Left renal pelvis (tissue), 4 donors: ENCODE measurements at regions not wholly inside any gene's neighbourhood (a gene's known extent, or its start where the extent isn't known, plus 50 kb on each side); places are given as distances from the start of the nearest gene placed in this dataset.

ENCODE experiments used
- DNase-seq, 4 donors: peaks; one replicate each; pipeline ENCODE4 v3.0.0-alpha.2; 2013; ENCODE audit warnings: low read depth in 4 of 4, low spot score in 3 of 4

DNA sequence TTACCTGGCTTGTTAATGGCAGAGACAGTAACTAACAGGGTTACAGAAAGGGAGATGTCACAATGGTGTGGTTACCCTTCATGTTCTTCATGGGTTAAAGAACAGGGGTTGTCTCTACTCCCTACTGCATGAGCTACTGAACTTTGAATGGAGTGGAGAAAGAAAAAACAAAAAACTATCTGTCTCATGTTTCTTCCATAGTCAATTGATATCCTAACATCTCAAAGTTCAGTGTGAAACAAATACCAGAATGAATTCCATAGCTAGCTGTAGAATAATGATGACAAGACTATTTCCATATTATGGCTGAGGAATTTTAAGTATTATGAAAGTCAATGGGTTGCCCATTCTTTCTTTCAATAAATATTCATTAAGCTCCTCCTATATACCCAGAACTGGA lies 161.3 kb upstream of the LPP start:
- no peak for DNase-seq

DNA sequence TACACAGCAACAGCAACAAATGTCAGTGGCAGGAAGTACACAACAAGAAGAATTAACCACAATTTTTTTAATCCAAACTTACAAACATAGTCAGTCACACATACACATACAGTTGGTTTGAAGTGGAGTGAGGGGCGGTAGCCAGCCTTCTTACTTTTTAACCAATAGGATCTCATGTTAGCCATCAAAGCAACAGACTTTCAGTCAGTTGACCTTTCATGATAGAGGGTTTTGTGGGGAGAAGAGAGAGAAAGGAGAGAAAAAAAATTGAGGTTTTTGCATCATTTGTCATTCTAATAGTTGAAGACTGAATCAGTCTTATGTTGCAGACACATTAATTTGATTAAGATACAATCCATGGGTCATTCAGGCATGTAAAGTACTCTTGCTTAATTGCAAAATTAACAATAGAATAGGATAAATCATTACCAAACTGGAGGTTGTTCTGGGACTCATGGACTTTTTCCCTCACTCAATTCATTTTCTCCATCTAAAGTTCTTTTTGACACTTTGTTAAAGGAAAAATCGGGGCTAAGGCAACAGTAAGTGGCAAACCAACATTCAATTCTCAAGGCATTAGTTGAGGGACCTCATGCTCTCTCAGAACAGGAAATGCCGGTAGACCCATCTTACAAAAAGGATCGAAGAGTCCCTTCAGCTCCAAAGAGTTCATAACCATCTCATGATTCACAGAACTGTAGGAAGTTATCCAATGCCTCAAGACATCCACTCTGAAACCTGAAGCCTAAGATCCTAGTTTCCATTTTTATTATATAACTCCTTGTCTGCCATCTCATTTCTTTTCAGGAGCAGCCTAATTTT lies 159.5 kb upstream of the LPP start:
- DNase-seq = no peak

DNA sequence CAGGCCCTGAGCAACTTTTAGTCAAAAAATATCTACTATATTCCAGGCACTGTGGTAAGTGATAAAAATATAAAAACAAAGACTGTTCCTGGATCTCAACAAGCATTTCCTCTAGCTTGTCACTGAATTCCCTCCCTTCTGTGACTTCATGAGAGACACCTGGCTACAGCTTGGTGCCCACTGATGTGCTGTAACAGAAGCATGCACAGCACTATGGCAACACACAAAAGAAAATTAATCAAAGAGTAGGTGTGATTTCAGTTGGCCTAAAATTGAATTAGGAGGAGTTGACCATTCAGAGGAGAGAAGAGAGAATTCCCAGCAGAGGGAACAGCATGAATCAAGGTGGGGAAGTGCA lies 158.9 kb upstream of the LPP start:
- no peak for DNase-seq

DNA sequence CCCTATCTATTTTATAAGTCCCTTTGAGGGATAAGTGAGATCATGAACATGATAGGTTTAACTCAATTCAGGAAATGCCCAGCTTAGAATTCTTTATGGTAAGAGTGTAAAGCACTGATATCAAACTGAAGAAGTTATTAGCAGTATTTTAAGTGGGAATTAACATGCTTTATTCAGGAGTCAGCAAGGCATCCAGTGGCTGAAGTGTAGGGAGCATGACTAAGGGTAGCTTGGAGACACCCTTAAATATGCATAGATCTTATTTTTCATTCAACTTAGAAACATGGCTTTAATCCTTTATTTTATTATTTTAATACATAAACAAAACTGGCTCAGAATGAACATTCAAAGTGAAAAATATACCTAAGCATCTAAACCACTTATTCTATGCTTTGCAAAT lies 158.3 kb upstream of the LPP start:
- no peak for DNase-seq

DNA sequence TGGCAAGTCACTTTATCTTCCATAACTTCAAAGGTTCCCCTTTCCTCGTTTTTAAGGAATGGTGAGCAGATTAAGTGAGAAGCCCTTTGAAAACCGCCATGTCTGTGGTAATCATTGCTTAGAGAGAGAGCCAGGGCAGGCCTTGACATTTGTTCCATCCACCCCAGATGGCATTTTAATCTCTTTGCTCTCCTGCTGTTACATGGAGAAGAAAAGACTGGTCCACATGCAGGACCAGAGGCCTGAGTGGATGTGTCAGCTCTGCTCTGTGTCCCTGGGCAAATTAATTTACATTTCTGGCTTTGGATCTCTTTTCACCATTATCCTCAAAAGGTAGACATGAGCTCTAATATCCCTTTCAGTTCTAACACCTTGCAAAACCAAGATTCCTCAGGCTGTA lies 157.3 kb upstream of the LPP start:
- no peak for DNase-seq

DNA sequence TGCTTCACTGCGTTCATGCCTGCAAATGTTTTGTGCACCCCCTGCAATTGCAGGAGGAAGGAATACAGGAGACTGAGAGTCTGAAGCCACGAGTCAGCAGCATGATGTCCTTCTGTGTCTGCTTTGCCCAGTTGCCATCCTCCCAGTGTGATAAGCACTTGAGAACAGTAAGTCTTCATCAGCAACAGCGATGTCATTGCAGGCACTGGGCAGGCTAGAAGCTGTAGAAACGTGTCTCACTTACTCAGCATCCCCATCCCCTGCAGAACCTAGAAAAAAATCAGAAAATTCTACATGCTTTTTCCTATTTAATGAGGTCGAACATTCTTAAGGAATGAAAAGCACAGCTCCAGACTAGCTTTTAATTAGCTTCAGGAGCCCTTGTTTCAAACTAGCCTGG lies 156.5 kb upstream of the LPP start:
- DNase-seq = no peak

DNA sequence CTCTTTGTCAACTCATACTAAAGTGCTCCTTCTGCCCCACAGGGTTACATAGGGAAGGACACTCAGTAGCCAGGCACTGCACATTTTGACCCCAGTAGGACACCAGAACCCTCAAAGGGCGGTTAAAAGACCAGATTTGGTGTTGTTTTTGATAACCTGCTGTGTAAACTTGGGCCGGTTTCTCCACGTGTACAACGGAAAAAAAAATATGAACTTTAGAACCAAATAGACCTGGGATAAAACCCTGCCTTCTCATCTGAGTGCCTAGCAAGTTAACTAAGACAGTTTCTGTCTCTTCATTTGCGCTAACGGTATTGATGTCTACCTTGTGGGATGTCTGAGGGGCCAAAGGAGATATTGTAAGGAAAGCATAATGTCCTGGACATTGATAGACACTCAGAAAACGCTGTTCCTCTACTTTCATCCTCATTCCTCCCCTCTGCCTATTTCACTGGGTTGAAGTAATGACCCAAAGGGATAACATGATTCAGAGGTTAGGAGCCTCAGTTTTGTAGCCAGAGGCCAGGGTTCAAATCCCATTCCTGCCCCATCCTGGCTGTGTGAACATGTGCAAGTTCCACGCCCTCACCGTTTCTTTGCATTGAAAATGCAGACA lies 155.9 kb upstream of the LPP start:
- no peak for DNase-seq

DNA sequence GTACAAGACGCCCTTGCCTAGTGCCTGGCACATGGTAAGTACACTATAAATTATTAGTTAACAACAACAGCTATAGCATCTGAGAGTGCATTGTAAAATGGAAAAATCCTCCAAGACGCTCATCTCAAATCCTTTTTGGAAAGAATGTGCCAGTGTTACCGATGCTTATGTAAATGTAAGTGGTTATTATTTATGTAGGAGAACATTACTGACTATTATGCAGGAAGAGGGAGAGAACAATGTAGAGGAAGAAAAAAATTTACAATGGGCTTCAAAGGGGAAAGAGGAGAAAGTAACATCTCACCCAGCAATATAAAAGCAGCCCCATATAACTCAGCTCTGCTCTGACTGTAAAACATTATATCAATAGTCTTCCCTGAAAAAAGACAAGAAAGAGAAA lies 155.3 kb upstream of the LPP start:
- no peak for DNase-seq

DNA sequence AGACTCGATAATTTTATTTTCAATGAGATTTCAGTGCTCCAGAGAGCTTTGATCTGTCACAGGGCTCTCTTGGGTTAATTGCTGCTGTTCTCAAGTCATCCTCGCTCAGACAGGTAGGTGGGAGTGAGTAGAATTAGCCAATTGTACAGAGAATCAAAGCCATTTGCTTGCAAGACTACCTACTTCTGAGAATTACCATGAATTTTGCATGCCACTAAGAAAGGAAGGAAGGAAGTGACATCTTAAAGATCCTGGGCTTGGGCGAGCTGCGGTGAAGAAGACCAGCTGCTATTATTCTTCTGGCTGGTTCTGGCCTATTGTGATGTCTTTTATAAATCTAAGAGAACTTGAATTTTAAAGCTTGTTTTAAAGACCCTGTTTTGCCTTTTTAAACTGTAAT lies 154.1 kb upstream of the LPP start:
- DNase-seq = no peak

DNA sequence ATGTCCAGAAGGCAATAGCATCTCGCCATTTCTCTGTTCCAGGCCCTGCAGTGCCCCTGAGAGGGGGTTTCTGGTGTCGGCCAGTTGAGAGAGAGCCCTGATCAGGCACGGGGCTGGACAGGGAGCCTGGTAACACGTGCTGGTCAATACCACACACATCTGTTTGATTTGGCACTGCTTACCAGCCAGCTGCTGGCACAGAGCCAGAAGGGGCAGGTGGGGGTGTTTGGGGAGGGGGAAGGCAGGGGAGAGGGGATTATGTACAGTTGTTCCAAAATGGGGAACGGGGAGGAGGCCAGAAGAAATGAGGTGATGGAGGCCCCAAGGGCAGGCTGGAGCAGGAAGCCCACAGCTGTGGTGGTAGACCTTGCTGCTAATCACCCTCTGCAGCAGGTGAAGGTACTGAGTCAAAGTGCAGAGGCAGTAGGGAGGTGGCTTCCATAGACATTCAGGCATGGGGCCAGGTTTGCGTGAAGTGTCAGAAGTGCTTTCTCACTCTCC lies 153.5 kb upstream of the LPP start:
- DNase-seq = no peak

DNA sequence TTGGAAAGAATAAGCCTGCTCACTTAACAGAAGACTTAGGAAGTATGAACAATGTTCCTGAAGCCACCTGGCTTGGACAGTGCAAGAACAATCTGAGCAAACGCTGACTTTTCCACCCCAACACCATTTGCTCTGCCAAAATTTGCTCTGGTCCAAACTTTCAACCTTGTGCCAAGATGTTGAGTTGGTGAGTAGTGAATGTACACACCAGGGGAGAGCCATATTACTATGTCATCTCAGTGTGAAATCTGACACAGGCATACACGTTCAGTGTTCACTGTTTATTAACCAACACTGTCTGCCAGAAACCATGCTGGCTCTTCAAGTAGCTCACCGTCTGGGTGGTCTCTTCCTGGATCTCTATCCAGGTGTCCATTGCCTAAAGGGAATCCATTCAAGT lies 152.9 kb upstream of the LPP start:
- DNase-seq = no peak

DNA sequence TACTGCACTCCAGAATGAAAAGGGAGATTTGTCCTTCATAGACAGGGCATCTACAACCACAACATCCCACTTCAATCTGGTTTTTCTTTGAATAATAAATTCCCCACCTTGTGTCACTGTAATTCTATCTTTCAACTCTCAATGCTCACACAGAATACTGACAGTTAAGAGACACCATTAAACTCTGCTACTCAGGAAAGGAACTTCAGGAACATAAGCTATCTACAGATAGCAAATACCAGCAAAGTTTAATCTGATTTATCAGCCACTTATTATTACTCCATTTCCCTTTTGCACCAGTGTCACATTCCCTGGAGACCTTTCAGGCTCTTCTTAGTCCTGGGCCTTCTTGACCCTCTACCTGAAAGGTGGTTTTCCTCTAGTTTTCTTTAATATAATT lies 152.0 kb upstream of the LPP start:
- no peak for DNase-seq

DNA sequence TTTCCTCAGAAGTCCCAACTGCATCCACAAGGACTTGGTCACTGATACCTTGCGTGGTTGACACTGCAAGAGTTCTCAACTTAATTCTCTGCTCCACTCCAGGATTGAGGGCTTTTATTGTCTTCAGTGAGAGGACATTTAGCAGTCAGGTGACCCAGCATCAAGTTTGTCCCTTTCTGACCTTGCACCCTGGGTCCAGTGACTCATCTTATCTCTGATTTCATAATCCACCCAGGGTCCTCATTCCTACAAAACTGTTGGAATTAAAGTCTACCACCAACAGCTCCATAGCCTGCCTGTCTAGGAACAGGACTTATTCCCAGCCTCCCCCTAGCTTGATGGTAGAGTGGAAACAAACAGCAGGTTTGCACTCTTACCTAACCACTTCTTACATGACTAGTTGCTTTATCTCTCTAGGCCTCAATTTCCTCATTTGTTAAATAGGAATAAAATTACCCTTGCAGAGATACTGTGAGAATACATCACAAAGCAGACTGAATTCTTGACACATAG lies 151.3 kb upstream of the LPP start:
- no peak for DNase-seq

DNA sequence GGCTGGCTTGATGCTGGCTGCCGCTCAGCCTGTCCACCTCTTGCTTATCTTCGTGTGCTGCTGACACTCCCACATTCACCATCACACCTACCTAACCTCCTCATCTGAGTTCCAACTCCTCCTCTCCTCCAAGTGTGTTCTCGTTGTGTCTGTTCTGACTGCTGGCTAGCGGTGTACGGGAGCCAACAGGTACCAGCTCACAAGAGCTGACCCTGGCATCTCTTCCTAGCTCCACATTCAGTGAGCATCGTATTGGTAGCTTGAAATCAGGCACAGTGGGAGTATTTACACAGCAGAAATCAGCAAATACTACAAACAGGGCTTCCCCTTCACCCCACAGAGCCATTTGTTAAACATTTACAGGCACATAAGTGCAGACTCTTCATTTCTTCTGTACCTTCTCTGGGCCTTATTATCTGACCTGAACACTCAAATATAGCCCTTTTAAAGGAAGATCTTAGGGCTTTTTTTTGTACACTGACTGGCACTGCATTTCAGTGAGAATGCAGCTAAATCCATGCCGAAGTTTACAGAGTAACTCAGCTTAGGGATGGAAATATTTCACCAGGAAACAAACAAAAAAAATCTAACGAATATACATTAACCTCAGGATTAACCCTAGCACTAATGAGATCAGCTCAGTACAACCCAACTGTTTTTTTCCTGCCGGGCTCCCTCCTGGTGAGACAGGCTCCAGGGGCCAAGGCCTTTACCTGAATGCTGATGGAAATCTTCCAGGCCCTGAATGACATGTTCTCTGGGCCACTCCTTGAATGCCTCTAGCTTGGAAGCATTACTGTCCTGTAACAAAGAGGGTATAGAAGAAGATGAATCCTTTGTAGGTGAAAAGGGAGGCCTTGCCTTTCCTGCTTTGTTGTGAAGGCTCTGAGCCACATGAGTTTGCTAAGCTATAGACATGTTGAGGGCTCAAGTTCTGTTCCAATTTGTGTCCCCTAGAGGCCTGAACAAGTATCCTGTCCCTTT lies 150.5 kb upstream of the LPP start:
- no peak for DNase-seq

DNA sequence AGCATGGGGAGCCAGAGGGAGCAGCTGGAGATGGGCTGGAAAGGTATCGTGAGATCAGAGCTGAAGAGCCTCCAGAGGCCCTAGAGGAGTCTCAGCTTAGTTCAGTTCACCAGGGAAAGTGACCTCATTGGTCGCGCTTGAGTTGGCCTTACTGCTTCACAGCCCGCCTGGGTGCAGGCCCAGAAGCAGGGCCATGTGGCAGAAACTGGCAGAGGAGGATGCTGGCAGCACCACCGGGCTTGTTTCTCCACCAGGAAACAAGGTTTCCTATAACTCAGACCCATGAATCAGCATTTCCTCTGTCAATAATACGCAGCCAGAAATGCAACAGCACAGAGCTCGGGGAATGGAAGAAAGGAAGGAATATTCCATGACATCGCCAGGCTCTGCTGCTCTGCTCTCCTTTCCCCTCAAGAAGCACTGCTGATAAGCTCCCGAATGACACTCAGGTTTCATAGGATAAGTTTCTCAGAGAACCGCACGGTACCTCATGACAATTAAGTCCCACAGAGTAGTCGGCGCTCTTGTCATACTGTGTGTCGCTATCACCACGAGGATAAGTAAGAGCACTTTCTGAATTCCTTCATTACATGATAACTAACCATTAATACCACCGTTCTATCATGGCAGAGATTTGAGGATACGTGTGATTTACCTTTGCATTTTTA lies 147.1 kb upstream of the LPP start:
- DNase-seq = no peak

DNA sequence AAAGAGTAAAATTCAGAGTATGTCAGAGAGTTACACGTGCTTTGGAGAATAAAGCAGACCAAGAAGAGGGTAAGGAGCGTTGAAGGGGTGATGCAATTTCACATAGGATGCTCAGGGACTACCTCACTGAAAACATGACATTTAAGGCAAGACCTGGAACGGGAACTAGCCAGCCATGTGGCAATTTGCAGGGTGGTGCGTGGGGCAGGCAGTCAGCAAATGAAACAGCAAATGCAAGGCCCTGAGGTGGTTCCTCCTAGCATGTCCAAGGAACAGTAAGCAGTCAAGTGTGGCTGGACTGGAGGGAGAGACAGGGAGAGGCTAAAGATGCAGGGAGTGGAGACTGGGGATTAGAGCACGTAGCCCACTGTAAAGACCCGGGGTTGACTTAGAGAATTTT lies 146.1 kb upstream of the LPP start:
- DNase-seq = no peak

DNA sequence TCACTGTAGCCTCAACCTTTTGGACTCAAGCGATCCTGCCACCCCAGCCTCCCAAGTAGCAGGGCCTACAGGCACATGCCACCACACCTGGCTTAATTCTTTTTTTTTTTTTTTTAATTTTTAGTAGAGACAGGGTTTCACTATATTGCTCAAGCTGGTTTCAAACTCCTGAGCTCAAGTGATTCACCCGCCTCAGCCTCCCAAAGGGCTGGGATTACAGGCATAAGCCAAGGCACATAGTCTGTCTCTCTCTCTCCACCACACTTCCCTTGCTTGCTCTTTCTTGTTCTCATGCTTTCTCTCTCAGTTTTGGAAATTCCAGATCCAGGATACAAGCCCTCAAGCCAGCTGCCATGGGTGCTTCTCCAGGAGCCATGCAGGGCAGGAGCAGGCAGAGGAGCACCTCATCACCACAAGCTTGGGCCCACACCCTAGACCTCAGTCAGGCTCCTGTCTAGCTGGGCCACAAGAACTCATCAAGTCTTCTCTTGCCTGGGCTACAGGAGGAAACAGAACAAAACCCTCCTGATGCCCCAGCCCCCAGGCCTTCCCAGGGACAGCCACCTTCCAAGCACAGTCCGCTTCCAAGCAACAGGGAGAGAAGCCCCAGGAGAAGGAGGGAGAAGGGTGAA lies 145.3 kb upstream of the LPP start:
- no peak for DNase-seq

DNA sequence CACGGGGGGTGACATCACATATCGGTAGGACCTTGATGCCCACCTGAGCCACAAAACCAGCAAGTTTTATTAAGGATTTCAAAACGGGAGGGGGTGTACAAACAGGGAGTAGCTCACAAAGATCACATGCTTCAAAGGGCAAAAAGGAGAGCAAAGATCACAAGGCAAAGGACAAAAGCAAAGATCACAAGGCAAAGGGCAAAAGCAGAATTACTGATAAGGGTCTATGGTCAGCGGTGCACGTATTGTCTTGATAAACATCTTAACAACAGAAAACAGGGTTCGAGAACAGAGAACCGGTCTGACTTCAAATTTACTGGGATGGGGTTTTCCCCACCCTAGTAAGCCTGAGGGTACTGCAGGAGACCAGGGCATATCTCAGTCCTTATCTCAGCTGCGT lies 143.5 kb upstream of the LPP start:
- DNase-seq = no peak

DNA sequence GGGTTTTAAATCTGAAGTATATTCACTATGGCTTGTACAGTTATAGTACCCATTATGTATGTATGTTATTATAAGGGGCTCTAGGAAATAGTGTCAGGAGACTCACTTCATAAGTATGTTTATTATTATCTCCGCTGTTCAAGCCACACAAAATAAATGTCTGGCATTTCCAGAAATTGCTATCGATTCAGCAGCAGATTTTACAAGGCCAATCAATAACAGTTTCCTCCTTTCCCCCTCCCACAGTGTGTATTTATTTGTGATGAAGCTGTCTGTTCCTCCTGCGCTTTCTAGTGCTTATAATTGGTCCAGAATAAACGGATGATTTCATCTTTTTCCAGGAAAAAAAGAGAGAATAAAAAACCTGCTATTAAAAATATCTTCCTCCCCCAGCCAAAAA lies 134.2 kb upstream of the LPP start:
- no peak for DNase-seq

DNA sequence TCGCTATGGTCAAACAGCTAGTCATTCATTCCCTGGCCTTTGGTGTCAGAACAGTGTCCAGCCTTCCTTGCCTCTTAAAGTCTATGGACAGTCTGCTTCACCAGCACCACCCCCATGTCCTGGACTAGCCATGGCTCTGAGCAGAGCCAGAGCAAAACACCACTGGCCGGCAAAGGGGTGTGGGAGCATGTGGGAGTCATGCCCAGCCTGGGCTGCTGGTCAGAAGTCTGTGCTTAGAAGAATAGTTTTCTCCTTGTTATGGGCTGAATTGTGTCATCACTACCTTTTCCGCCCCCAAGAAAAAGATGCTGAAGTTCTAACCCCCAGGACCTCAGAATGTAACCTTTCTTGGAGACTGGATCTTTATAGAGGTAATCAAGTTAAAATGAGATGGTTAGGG lies 132.9 kb upstream of the LPP start:
- no peak for DNase-seq
